HEK293 (cell line): ENCODE measurements at regions not wholly inside any gene's neighbourhood (a gene's known extent, or its start where the extent isn't known, plus 50 kb on each side); places are given as distances from the start of the nearest gene placed in this dataset.

Source experiments
- MYNN ChIP-seq: fragments of 450-650 bp; formaldehyde crosslinking; IDR thresholded peaks from 2 replicates; pipeline ENCODE4 v1.5.1; 2016; ENCODE audit warnings: missing biosample characterization, missing genetic modification characterization, borderline replicate concordance
- SP2 ChIP-seq: fragments of 450-650 bp; formaldehyde crosslinking; IDR thresholded peaks from 2 replicates; pipeline ENCODE4 v1.5.1; 2016; ENCODE audit warnings: missing biosample characterization, missing genetic modification characterization
- ZIC2 ChIP-seq: fragments of 450-650 bp; formaldehyde crosslinking; IDR thresholded peaks from 2 replicates; pipeline ENCODE4 v1.5.1; 2016; ENCODE audit warnings: missing biosample characterization, missing genetic modification characterization
- ZNF624 ChIP-seq: fragments of 450-650 bp; formaldehyde crosslinking; IDR thresholded peaks from 2 replicates; pipeline ENCODE4 v1.5.1; 2017; ENCODE audit warnings: missing biosample characterization, missing genetic modification characterization
- TF ChIP-seq, protein P1 (sequence below): fragments of 450-650 bp; formaldehyde crosslinking; IDR thresholded peaks from 2 replicates; pipeline ENCODE4 v1.5.1; 2016; ENCODE audit warnings: missing biosample characterization, missing genetic modification characterization

DNA sequence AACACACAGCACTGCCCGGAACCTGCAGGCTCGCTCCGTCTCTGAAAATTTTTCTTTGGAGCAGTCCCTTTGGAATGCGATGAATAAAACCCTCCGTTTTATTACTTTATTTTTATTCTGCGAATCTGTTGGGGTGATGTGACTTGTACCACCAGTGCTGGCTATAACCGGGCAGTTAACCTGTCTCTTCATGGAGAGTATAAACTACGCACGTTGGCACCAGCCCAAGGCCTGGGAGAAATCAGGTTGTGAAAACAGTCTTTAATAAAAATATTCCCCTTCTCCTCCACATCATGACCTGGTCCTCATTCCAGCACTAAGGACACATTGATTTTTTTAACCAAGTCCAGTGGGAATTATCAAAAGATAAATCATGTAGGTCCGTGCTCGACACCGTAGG is 116.8 kb downstream of the WNT5A start:
- TF ChIP-seq, protein P1, sequence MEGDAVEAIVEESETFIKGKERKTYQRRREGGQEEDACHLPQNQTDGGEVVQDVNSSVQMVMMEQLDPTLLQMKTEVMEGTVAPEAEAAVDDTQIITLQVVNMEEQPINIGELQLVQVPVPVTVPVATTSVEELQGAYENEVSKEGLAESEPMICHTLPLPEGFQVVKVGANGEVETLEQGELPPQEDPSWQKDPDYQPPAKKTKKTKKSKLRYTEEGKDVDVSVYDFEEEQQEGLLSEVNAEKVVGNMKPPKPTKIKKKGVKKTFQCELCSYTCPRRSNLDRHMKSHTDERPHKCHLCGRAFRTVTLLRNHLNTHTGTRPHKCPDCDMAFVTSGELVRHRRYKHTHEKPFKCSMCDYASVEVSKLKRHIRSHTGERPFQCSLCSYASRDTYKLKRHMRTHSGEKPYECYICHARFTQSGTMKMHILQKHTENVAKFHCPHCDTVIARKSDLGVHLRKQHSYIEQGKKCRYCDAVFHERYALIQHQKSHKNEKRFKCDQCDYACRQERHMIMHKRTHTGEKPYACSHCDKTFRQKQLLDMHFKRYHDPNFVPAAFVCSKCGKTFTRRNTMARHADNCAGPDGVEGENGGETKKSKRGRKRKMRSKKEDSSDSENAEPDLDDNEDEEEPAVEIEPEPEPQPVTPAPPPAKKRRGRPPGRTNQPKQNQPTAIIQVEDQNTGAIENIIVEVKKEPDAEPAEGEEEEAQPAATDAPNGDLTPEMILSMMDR (tag by site-specific recombination) = no peak
- TF ChIP-seq ZNF624 (tag by site-specific recombination) (no peak), MYNN (no peak), SP2 (tag by site-specific recombination) (no peak), ZIC2 (tag by site-specific recombination) (no peak)
